ENCODE measurements at regions not wholly inside any gene's neighbourhood (a gene's known extent, or its start where the extent isn't known, plus 50 kb on each side); places are given as distances from the start of the nearest gene placed in this dataset.

GRCh38 chr13:73850104-73850873, 283.9 kb downstream of the KLF12 start:
- DNase-seq (ENCODE audit: low read depth in 2 of 2) = no peak

- DNase-seq (ENCODE audit: low read depth in 2 of 2) = no peak
Measured at GRCh38 chr13:73849292-73849691, 284.9 kb downstream of the KLF12 start.

GRCh38 chr13:73844986-73845385, 289.2 kb downstream of the KLF12 start:
- DNase-seq (ENCODE audit: low read depth in 2 of 2) = no peak

- DNase-seq (ENCODE audit: low read depth in 2 of 2) = no peak
Measured at GRCh38 chr13:73842626-73843025, 291.6 kb downstream of the KLF12 start.

- no peak for DNase-seq (ENCODE audit: low read depth in 2 of 2)
Measured at GRCh38 chr13:73842184-73842583, 292.0 kb downstream of the KLF12 start.

GRCh38 chr13:73837147-73837546, 297.1 kb downstream of the KLF12 start:
- DNase-seq (ENCODE audit: low read depth in 2 of 2) = no peak

GRCh38 chr13:73835138-73835721, 299.0 kb downstream of the KLF12 start:
- no peak for DNase-seq (ENCODE audit: low read depth in 2 of 2)

GRCh38 chr13:73833325-73834070, 300.7 kb downstream of the KLF12 start:
- DNase-seq (ENCODE audit: low read depth in 2 of 2) = no peak

- DNase-seq (ENCODE audit: low read depth in 2 of 2) = no peak
Measured at GRCh38 chr13:73832825-73833224, 301.4 kb downstream of the KLF12 start.

GRCh38 chr13:73832128-73832588, 302.0 kb downstream of the KLF12 start:
- DNase-seq (ENCODE audit: low read depth in 2 of 2) = no peak

GRCh38 chr13:73829416-73829815, 304.8 kb downstream of the KLF12 start:
- DNase-seq (ENCODE audit: low read depth in 2 of 2) = no peak

- DNase-seq (ENCODE audit: low read depth in 2 of 2) = no peak
Measured at GRCh38 chr13:73828811-73829210, 305.4 kb downstream of the KLF12 start.

GRCh38 chr13:73827434-73827833, 306.8 kb downstream of the KLF12 start:
- no peak for DNase-seq (ENCODE audit: low read depth in 2 of 2)

- DNase-seq (ENCODE audit: low read depth in 2 of 2) = no peak
Measured at GRCh38 chr13:73825143-73825542, 309.1 kb downstream of the KLF12 start.

- DNase-seq (ENCODE audit: low read depth in 2 of 2) = no peak
Measured at GRCh38 chr13:73822668-73823592, 311.3 kb downstream of the KLF12 start.

- DNase-seq (ENCODE audit: low read depth in 2 of 2) = no peak
Measured at GRCh38 chr13:73820688-73821087, 313.5 kb downstream of the KLF12 start.

- DNase-seq (ENCODE audit: low read depth in 2 of 2) = no peak
Measured at GRCh38 chr13:73820285-73820684, 313.9 kb downstream of the KLF12 start.

- no peak for DNase-seq (ENCODE audit: low read depth in 2 of 2)
Measured at GRCh38 chr13:73819711-73820110, 314.5 kb downstream of the KLF12 start.

GRCh38 chr13:73816702-73817101, 317.5 kb downstream of the KLF12 start:
- no peak for DNase-seq (ENCODE audit: low read depth in 2 of 2)

- DNase-seq (ENCODE audit: low read depth in 2 of 2) = no peak
Measured at GRCh38 chr13:73815796-73816195, 318.4 kb downstream of the KLF12 start.

- DNase-seq (ENCODE audit: low read depth in 2 of 2) = no peak
Measured at GRCh38 chr13:73810647-73811046, 323.6 kb downstream of the KLF12 start.

GRCh38 chr13:73809561-73809960, 324.6 kb downstream of the KLF12 start:
- no peak for DNase-seq (ENCODE audit: low read depth in 2 of 2)

All from stimulated activated CD8-positive, alpha-beta memory T cell treated with anti-CD3 and anti-CD28 coated beads, Interleukin-7, amount 100 ng/mL, for 1 hour (primary cell).